Ovary (tissue), 7 donors: ENCODE measurements at regions not wholly inside any gene's neighbourhood (a gene's known extent, or its start where the extent isn't known, plus 50 kb on each side); places are given as distances from the start of the nearest gene placed in this dataset.

Source experiments
- DNase-seq, 5 donors: peaks; one replicate each; pipeline ENCODE4 v3.0.0-alpha.2; 2019 to 2020
- H3K27ac ChIP-seq, 2 donors: fragments of 200-600 bp; one replicate each; pipeline versions ENCODE4 v1.5.1 to v1.8.0; 2019 to 2022
- H3K27me3 ChIP-seq: fragments of 200-600 bp; one replicate; pipeline ENCODE4 v1.8.0; 2022
- H3K36me3 ChIP-seq: fragments of 200-600 bp; sonication (generic); one replicate; pipeline ENCODE4 v1.5.1; 2019
- H3K4me1 ChIP-seq: one replicate; pipeline ENCODE4 v1.8.1; 2013; ENCODE audit warnings: mild to moderate bottlenecking, moderate library complexity; ENCODE audit not compliant: insufficient read depth
- H3K4me3 ChIP-seq: fragments of 200-600 bp; sonication (generic); one replicate; pipeline ENCODE4 v1.5.1; 2017
- H3K9me3 ChIP-seq, 2 donors: fragments of 200-600 bp in 1 of 2; sonication (generic) in 1 of 2; one replicate each; pipeline versions ENCODE4 v1.5.1 to v1.8.1; 2013 to 2019; ENCODE audit warnings: mild to moderate bottlenecking in 1 of 2, moderate library complexity in 1 of 2
- CTCF ChIP-seq, 3 donors: fragments of 450-650 bp in 2 of 3; fragments of 200-600 bp in 1 of 3; IDR thresholded peaks; one replicate each; pipeline versions ENCODE4 v1.5.1 to v1.8.0; 2016 to 2022; ENCODE audit warnings: antibody characterized with exemption in 3 of 3, mild to moderate bottlenecking in 1 of 3
- EP300 ChIP-seq: sonication (generic); formaldehyde crosslinking; IDR thresholded peaks from one replicate; pipeline ENCODE4 v1.6.1; 2017; ENCODE audit warnings: antibody characterized with exemption
- POLR2A ChIP-seq: fragments of 450-650 bp; IDR thresholded peaks from one replicate; pipeline ENCODE4 v1.6.1; 2017; ENCODE audit warnings: antibody characterized with exemption, mild to moderate bottlenecking, moderate library complexity
- WGBS, 3 donors: extraction: QIAGEN DNeasy Blood & Tissue Kit in 1 of 3; methylation state at CpG; one replicate each; pipeline versions ENCODE4 v1.1.5 to v1.1.7; 2013 to 2017; 5-methylcytosine and 5-hydroxymethylcytosine counted together
- intact Hi-C, 4 donors: fragments of 100-400 bp; cut with DNase I; formaldehyde crosslinking; loops; one replicate each; pipeline versions ENCODE4 v1.11.0 to v1.15.1; 2022 to 2023
- donor health status: DM: no; HTN: no; CAD: no; lungs with moderate emphysema.
- donor health status: DM: no; HTN: no; CAD: no.
- donor health status: Bipolar disorder and iron deficiency.
- donor health status: DM: no; HTN: no; CAD: no.
- donor health status: DM: yes; HTN: yes; CAD: no.

GRCh38 chr18:78820161-78820834 lies 159.3 kb upstream of the SALL3 start:
- Histone ChIP-seq H3K27me3 (no peaks in the 10 kb centered on the region), H3K36me3 (no peaks in the 10 kb centered on the region), H3K27ac (no peak overlapping the region), H3K9me3 (no peaks in the 10 kb centered on the region), H3K4me1 (no peaks in the 10 kb centered on the region), H3K4me3 (no peak overlapping the region)
- intact Hi-C loops: no loop called here
- 55 to 59% (median 56%) methylated on average over 14 of the region's 14 CpGs for WGBS, 3 donors
- TF ChIP-seq CTCF (IDR thresholded peaks at IDR 0.05): no peak
- no peak for TF ChIP-seq EP300
- no peak for TF ChIP-seq POLR2A
- DNase-seq: no peak

- no peak for DNase-seq
- Histone ChIP-seq H3K4me1 (no peaks in the 10 kb centered on the region), H3K9me3 (no peaks in the 10 kb centered on the region), H3K36me3 (no peaks in the 10 kb centered on the region), H3K4me3 (no peak overlapping the region), H3K27ac (no peak overlapping the region), H3K27me3 (no peaks in the 10 kb centered on the region)
- TF ChIP-seq CTCF (IDR thresholded peaks at IDR 0.05): no peak
- no peak for TF ChIP-seq POLR2A
- no peak for TF ChIP-seq EP300
- intact Hi-C loops: no loop called here
- WGBS, 3 donors: 59 to 62% (median 62%) methylated on average over 9 of the region's 9 CpGs
Measured at GRCh38 chr18:78821396-78821795, 158.2 kb upstream of the SALL3 start.

- intact Hi-C loops: no loop called here
- no peak for DNase-seq
- Histone ChIP-seq H3K27me3 (no peaks in the 10 kb centered on the region), H3K4me1 (no peaks in the 10 kb centered on the region), H3K9me3 (no peaks in the 10 kb centered on the region), H3K27ac (no peak overlapping the region), H3K4me3 (no peak overlapping the region), H3K36me3 (no peaks in the 10 kb centered on the region)
- 74 to 77% (median 75%) methylated on average over 25 to 27 of the region's 27 CpGs for whole genome bisulfite sequencing, 3 donors
- TF ChIP-seq EP300 (no peak), POLR2A (no peak), CTCF (IDR thresholded peaks at IDR 0.05) (no peak)
Measured at GRCh38 chr18:78822171-78822948, 157.3 kb upstream of the SALL3 start.

- H3K36me3 ChIP-seq: no peaks in the 10 kb centered on the region
- WGBS, 3 donors: 83 to 88% (median 85%) methylated on average over 15 of the region's 15 CpGs
- intact Hi-C loops: no loop called here
- TF ChIP-seq CTCF (IDR thresholded peaks at IDR 0.05) (no peak), POLR2A (no peak), EP300 (no peak)
- H3K4me3 ChIP-seq: no peak overlapping the region
- H3K4me1 ChIP-seq: no peaks in the 10 kb centered on the region
- no peaks in the 10 kb centered on the region for H3K9me3 ChIP-seq
- no peak for DNase-seq
- no peak overlapping the region for H3K27ac ChIP-seq
- no peaks in the 10 kb centered on the region for H3K27me3 ChIP-seq
Measured at GRCh38 chr18:78822949-78823285, 156.7 kb upstream of the SALL3 start.
